Head of caudate nucleus (tissue), 42 donors: ENCODE measurements at regions not wholly inside any gene's neighbourhood (a gene's known extent, or its start where the extent isn't known, plus 50 kb on each side); places are given as distances from the start of the nearest gene placed in this dataset.

Experiments
- DNase-seq, 42 donors: peaks; one replicate each; pipeline versions ENCODE4 v3.0.0 to v3.0.0-alpha.2; 2020 to 2021; ENCODE audit warnings: mixed read lengths in 7 of 42
- intact Hi-C: fragments of 100-400 bp; cut with DNase I; formaldehyde crosslinking; loops from one replicate; pipeline ENCODE4 v1.15.0; 2022

DNA sequence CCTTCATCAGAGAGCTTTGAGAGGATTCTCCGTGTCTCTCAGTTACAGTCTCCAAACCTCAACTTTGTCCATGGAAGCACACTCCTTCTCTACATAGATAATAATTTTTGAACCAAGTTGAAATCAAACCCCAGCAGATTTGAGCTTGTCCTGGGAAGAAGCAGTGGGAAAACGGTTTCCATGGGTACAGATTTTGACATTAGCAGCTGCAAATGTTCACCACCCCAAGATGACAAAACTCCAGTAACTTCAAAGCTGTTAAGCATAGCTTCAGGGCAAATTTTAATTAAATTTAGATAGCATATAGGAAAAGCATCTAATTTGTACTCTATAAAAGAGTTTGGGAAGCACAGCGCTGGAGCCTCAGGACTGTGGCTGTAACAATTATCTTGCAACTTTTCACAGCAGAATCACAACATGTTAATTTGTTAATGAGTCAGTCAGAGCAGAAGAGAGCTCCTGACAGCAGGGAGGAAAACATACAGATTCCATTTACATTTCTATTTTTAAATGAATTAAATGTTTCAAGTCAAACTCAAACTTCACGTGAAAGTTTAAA lies 240.7 kb downstream of the BMP7 start:
- no peak for DNase-seq
- intact Hi-C loops, result no loop called here

DNA sequence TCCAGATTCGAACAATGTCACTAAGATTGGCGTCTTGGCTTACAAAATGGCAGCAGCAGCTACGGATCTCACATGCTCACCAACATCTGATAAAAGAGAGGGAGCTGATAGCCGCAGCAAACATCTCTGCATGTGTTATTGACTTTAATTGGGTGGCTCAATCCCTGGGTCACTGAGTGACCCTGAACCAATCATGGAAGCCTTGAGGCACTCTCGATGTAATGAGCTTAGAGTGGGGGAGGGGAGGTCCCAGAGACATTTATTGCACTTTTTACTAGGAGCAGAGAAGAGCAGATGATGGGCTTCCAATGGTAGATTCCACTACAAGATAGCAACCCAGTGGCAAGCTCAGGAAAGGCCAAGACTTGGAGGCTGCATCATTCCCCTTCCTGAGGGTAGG lies 238.7 kb downstream of the BMP7 start:
- intact Hi-C loops, result no loop called here
- no peak for DNase-seq

- no peak for DNase-seq
- intact Hi-C loops, result no loop called here
Measured at GRCh38 chr20:57030611-57031600, 235.5 kb downstream of the BMP7 start.

- DNase-seq, result no peak
- intact Hi-C loops, result no loop called here
Measured at GRCh38 chr20:57031867-57032355, 234.5 kb downstream of the BMP7 start.

DNA sequence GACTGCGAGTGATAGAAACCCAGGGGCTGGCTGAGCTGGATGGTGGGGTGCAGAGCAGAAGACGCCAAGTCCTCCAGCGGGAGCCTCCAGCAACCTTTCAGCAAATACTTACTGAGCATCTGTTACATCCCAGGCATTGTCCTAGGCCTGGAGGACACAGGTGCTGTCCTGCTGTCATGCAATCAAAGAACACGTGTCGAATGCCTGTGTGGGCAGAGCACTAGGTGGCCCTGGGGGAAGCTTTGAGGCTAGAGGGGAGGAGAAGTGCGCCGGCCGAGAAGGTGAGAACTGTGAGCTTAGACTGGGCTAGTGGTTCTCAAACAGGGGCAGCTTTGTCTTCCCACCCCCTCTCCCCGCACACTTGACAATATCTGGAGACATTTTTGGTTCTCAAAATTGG lies 233.6 kb downstream of the BMP7 start:
- intact Hi-C loops, result no loop called here
- no peak for DNase-seq

- DNase-seq, result no peak
- intact Hi-C loops, result no loop called here
Measured at GRCh38 chr20:57034001-57034400, 232.4 kb downstream of the BMP7 start.

DNA sequence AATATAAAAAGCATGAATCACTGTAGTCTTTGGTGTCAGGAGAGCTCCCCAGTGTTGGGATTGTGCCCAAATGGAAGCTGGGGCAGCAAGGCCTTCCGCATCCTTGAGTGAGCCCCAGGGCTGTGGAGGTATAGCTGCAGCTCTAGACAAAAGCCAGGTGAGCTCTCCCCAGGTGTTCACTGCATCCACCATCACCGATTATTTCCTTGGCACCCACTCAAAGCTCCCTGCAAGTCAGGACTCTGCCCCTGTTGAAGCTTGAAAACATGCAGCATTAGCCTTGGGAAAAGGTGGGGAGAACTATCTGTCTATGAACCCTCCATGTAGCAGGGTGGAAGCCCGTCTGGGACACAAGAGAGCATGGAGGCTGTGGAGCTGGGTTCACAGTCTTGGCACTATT lies 228.8 kb downstream of the BMP7 start:
- intact Hi-C loops, result no loop called here

DNA sequence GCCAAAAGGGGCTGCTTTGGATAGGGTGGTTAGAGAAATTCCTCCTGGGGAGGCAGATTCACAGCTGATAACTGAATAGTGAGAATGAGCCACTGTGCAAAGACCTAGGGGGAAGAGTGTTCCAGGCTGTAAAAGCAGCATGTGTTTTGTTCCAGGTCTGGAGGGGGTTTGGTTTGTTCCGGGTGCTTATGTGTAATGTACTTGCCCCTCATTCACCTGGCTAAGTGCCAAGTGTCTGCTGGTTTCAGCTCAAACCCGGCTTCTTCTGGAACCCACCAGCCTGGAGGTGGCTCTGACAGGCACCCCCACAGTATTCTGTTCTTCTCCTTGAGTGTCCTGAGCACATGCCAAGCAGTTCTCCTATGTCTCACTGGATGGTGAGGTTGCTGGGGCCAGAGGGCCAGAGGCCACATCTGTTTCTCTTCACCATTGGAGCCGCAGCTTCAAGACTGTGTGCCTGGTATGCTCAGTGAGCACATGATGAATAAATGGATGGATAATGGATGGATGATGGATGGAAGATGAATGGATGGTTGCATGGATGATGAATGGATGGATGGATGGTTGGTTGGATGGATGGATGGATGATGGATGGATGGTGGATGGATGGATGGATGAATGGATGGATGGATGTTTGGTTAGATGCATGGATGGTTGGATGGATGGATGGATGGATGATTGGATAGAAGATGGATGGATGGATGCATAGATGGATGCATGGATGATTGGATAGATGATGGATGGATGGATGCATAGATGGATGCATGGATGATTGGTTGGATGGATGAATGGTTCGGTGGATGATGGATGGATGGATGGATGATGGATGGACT lies 227.6 kb downstream of the BMP7 start:
- no peak for DNase-seq
- intact Hi-C loops, result no loop called here

More for the DNA sequence above, 228.8 kb downstream of the BMP7 start:
- DNase-seq, result no peak

- no peak for DNase-seq
- intact Hi-C loops, result no loop called here
Measured at GRCh38 chr20:57040466-57040865, 226.0 kb downstream of the BMP7 start.

DNA sequence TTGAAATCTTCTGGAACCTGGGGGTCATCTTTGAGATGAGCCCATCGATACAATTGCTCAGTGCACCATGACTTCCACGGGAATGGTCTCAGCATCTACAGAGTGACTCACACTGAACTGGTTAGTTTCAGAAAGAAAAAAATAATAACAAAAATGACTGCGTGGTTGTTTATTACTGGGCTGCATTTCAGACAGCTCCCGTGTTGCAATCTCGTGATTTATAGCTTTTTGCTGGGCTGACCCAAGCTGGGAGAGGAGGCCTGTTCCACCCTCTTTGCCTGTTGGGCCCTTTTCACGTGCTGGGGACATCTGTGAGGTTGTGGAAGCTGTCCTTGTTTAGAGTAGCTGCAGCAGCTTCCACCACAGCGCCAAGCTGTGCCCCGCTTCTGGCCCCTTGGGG lies 225.5 kb downstream of the BMP7 start:
- DNase-seq, result no peak
- intact Hi-C loops, result no loop called here

GRCh38 chr20:57043091-57043490 lies 223.3 kb downstream of the BMP7 start:
- DNase-seq, result no peak
- intact Hi-C loops, result no loop called here

DNA sequence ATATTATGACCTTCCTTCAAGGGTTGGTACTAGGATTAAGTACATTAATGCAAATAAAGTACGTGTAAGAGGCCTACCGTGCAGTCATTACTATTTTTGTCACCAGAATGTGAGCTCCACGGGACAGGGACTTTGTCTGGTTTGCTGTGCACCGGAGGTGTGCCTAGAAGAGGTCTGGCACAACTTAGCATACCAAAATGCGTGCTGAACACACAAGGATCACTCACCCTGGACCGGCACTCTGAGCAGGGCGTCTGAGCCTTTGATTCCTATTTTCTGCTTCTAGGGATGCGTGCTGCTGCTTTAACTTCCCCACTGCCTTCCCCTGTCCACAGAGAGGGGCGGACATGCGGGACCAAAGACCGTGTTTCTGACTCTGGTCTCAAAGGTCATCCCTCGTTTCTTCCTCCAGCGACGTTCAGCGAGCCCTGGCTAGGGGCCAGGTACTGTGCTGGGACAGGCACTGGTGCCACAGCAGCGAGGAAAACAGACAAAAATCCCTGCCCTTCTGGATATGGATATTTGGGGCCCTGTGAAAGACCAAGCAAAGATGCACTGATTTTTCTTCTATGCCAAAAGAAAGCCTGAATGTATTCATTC lies 222.7 kb downstream of the BMP7 start:
- intact Hi-C loops, result no loop called here
- peak in 16 of 42 donors; percentile 10 to 60 (median 33) for DNase-seq

GRCh38 chr20:57047281-57048026 lies 219.0 kb downstream of the BMP7 start:
- intact Hi-C loops, result no loop called here
- DNase-seq, result peak in 1 of 42 donors; percentile 7

DNA sequence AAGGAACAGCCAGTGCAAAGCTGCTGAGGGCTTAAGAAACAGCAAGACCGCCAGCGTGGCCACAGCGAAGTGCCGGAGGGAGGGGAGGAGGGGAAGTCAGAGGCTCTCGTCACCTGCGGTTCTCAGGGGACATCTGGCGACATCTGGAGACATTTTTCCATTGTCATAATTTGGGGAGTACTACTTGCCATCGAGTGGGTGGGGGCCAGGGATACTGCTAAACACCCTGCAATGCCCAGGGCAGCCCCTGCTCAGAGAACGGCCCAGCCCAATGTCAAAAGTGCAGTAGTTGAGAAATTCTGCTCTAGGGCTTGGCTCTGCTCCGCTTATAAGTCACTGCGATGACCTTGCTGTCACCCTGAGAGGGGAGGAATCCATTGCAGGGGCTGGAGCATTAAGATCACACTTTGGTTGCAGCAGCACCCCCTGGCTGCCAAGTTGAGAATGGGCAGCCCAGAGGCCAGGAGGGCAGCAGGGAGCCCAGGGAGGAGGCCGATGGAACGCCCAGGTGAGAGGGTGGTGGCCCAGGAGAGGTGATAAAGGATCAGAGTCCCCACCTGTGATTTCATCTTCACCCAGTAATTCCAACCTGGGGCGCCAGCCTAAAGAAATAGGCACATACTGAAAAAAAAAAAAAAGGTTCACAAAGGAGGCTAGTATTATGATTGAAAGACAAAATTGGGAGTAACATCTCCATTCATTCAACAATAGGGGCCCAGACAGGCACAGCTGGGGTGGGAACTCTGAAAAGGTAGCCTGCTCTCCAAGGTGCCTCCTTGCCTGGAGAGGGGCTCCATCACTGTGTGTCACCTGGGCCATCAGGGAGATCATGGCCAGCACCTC lies 218.2 kb downstream of the BMP7 start:
- DNase-seq, result peak in 23 of 42 donors; percentile 5 to 55 (median 30)
- intact Hi-C loops, result no loop called here

GRCh38 chr20:57049296-57049695 lies 217.1 kb downstream of the BMP7 start:
- DNase-seq, result no peak
- intact Hi-C loops, result no loop called here

GRCh38 chr20:57051096-57051495 lies 215.3 kb downstream of the BMP7 start:
- no peak for DNase-seq
- intact Hi-C loops, result no loop called here

DNA sequence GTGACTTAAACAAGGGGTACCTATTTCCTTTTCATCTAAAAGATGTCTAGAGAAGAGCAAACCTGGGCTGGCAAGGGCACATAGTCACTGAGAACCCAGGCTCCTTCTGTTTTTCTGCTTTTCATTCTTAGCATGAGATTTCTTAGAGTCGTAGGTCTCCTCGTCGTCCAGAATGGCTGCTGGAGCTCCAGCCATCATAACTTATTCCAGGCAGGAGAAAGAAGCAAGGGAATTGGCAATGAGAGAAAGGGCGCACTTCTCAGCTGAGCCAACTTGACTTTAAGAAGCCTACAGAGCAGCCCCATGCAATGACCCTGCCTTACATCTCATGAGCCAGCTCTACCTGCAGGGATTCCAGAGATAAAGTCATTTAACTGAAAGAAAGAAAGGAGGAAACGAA lies 213.4 kb downstream of the BMP7 start:
- peak in 1 of 42 donors; percentile 2 for DNase-seq
- intact Hi-C loops, result no loop called here
